ENCODE measurements at regions not wholly inside any gene's neighbourhood (a gene's known extent, or its start where the extent isn't known, plus 50 kb on each side); places are given as distances from the start of the nearest gene placed in this dataset.

- TF ChIP-seq TBP (IDR thresholded peaks at IDR 0.05; ENCODE audit: low read depth, low read length) = no peak
- no peak for TF ChIP-seq POLR2A (IDR thresholded peaks at IDR 0.05; ENCODE audit: control extremely low read depth in 1 of 2, low read depth in 2 of 2, low read length in 2 of 2)
- TF ChIP-seq, protein P1, sequence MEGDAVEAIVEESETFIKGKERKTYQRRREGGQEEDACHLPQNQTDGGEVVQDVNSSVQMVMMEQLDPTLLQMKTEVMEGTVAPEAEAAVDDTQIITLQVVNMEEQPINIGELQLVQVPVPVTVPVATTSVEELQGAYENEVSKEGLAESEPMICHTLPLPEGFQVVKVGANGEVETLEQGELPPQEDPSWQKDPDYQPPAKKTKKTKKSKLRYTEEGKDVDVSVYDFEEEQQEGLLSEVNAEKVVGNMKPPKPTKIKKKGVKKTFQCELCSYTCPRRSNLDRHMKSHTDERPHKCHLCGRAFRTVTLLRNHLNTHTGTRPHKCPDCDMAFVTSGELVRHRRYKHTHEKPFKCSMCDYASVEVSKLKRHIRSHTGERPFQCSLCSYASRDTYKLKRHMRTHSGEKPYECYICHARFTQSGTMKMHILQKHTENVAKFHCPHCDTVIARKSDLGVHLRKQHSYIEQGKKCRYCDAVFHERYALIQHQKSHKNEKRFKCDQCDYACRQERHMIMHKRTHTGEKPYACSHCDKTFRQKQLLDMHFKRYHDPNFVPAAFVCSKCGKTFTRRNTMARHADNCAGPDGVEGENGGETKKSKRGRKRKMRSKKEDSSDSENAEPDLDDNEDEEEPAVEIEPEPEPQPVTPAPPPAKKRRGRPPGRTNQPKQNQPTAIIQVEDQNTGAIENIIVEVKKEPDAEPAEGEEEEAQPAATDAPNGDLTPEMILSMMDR (IDR thresholded peaks at IDR 0.05; ENCODE audit: control extremely low read depth in 1 of 3, insufficient read depth in 1 of 3, low read depth in 1 of 3, low read length in 3 of 3) = no peak
Observed at GRCh38 chr1:201707027-201707426, 121.9 kb upstream of the IPO9 start.

All from H1 (cell line).